GM23338 (cell line): ENCODE measurements at regions not wholly inside any gene's neighbourhood (a gene's known extent, or its start where the extent isn't known, plus 50 kb on each side); places are given as distances from the start of the nearest gene placed in this dataset.

Source experiments
- ATAC-seq: fragments of 200-7000 bp; cut with Tn5 transposase; 3 replicates; pipeline ENCODE4 v1.9.1; 2020
- DNase-seq: peaks from one replicate; pipeline ENCODE4 v3.0.0-alpha.2; 2015; ENCODE audit warnings: low spot score
- H2AFZ ChIP-seq: fragments of 200-600 bp; sonication (generic); 2 replicates; pipeline ENCODE4 v1.8.0; 2016; ENCODE audit warnings: antibody characterized with exemption, mild to moderate bottlenecking, moderate library complexity
- H3F3A ChIP-seq: fragments of 200-600 bp; sonication (generic); replicated peaks from 2 replicates; pipeline ENCODE4 v1.8.0; 2017; ENCODE audit warnings: antibody characterized with exemption, mixed run types, low read depth
- H3K27ac ChIP-seq: fragments of 200-600 bp; sonication (generic); 2 replicates; pipeline ENCODE4 v1.6.1; 2016; ENCODE audit warnings: low read depth
- H3K27me3 ChIP-seq: fragments of 200-600 bp; sonication (generic); 2 replicates; pipeline ENCODE4 v1.8.0; 2016; ENCODE audit warnings: mild to moderate bottlenecking, mixed run types, moderate library complexity; ENCODE audit not compliant: insufficient read depth
- H3K36me3 ChIP-seq: fragments of 200-600 bp; sonication (generic); 2 replicates; pipeline ENCODE4 v1.8.0; 2016; ENCODE audit warnings: mild to moderate bottlenecking; ENCODE audit not compliant: insufficient read depth
- H3K4me1 ChIP-seq: fragments of 200-600 bp; sonication (generic); 2 replicates; pipeline ENCODE4 v1.8.0; 2016; ENCODE audit warnings: mild to moderate bottlenecking, moderate library complexity; ENCODE audit not compliant: insufficient read depth
- H3K4me2 ChIP-seq: fragments of 200-600 bp; sonication (generic); 2 replicates; pipeline ENCODE4 v1.7.1; 2017; ENCODE audit warnings: mixed run types
- H3K4me3 ChIP-seq: fragments of 200-600 bp; sonication (generic); 2 replicates; pipeline ENCODE4 v1.6.1; 2016; ENCODE audit warnings: mixed run types
- H3K79me2 ChIP-seq: fragments of 200-600 bp; sonication (generic); replicated peaks from 2 replicates; pipeline ENCODE4 v1.8.0; 2017; ENCODE audit warnings: mild to moderate bottlenecking; ENCODE audit not compliant: insufficient read depth
- H3K9me2 ChIP-seq: fragments of 200-600 bp; sonication (generic); 2 replicates; pipeline ENCODE4 v1.8.0; 2017; ENCODE audit not compliant: insufficient read depth
- H4K20me1 ChIP-seq: fragments of 200-600 bp; sonication (generic); replicated peaks from 2 replicates; pipeline ENCODE4 v1.8.0; 2017; ENCODE audit warnings: mild to moderate bottlenecking; ENCODE audit not compliant: insufficient read depth
- H3K27ac Mint-ChIP-seq: 2 replicates; pipeline ENCODE4 v1.8.0; 2020; ENCODE audit warnings: inconsistent platforms, mild to moderate bottlenecking, moderate library complexity, mixed read lengths
- H3K27me3 Mint-ChIP-seq: 3 replicates; pipeline ENCODE4 v1.8.0; 2022; ENCODE audit warnings: low read depth, mild to moderate bottlenecking, moderate library complexity, mixed read lengths, inconsistent platforms; ENCODE audit not compliant: insufficient read depth, poor library complexity
- H3K36me3 Mint-ChIP-seq: 3 replicates; pipeline ENCODE4 v1.8.0; 2021; ENCODE audit warnings: low read depth, mild to moderate bottlenecking, inconsistent platforms, moderate library complexity, mixed read lengths
- H3K4me1 Mint-ChIP-seq: 3 replicates; pipeline ENCODE4 v1.8.0; 2020; ENCODE audit warnings: mild to moderate bottlenecking, inconsistent platforms, mixed read lengths
- H3K4me3 Mint-ChIP-seq: 3 replicates; pipeline ENCODE4 v1.8.0; 2021; ENCODE audit warnings: moderate library complexity, mild to moderate bottlenecking, inconsistent platforms, mixed read lengths
- H3K9me3 Mint-ChIP-seq: 3 replicates; pipeline ENCODE4 v1.8.0; 2020; ENCODE audit warnings: moderate library complexity, mild to moderate bottlenecking, inconsistent platforms, mixed read lengths
- CREB1 ChIP-seq: fragments of 250-450 bp; sonication (Bioruptor Pico); IDR thresholded peaks from 2 replicates; pipeline ENCODE4 v1.5.0; 2020; ENCODE audit warnings: low read depth, mild to moderate bottlenecking, moderate library complexity
- CTCF ChIP-seq, 2 experiments: fragments of 200-600 bp in 1 of 2; sonication (generic) in 1 of 2; conservative IDR thresholded peaks; 2 replicates each; pipeline versions ENCODE4 v1.5.1 to v1.6.1; 2016 to 2017; ENCODE audit warnings: antibody characterized with exemption in 2 of 2, low read depth in 2 of 2, mild to moderate bottlenecking in 2 of 2, moderate library complexity in 1 of 2
- EZH2 ChIP-seq: fragments of 200-600 bp; sonication (generic); IDR thresholded peaks from one replicate; pipeline ENCODE4 v1.8.0; 2017; ENCODE audit warnings: antibody characterized with exemption, mild to moderate bottlenecking, low read depth; ENCODE audit not compliant: unreplicated experiment
- EZH2phosphoT487 ChIP-seq: fragments of 200-600 bp; sonication (generic); IDR thresholded peaks from one replicate; pipeline ENCODE4 v1.8.1; 2018; ENCODE audit warnings: antibody characterized with exemption; ENCODE audit not compliant: unreplicated experiment
- NANOG ChIP-seq: IDR thresholded peaks from 2 replicates; pipeline ENCODE4 v1.6.1; 2016; ENCODE audit warnings: antibody characterized with exemption, borderline replicate concordance
- POLR2AphosphoS5 ChIP-seq: IDR thresholded peaks from 2 replicates; pipeline ENCODE4 v1.6.1; 2016; ENCODE audit warnings: antibody characterized with exemption, low read depth
- STAT1 ChIP-seq: IDR thresholded peaks from one replicate; pipeline ENCODE4 v1.6.1; 2016; ENCODE audit warnings: antibody characterized with exemption; ENCODE audit not compliant: unreplicated experiment
- ZNF114 ChIP-seq: fragments of 250-450 bp; sonication (Bioruptor Pico); IDR thresholded peaks from 2 replicates; pipeline ENCODE4 v1.5.0; 2020; ENCODE audit warnings: mild to moderate bottlenecking, moderate library complexity
- ZNF331 ChIP-seq: fragments of 250-450 bp; sonication (Bioruptor Pico); IDR thresholded peaks from 2 replicates; pipeline ENCODE4 v1.5.0; 2020; ENCODE audit warnings: low read depth, mild to moderate bottlenecking, moderate library complexity
- TF ChIP-seq, protein P1 (sequence below): IDR thresholded peaks from 2 replicates; pipeline ENCODE4 v1.6.1; 2016; ENCODE audit warnings: antibody characterized with exemption
- TF ChIP-seq, protein P2 (sequence below): IDR thresholded peaks from one replicate; pipeline ENCODE4 v1.6.1; 2018; ENCODE audit warnings: antibody characterized with exemption; ENCODE audit not compliant: unreplicated experiment

DNA sequence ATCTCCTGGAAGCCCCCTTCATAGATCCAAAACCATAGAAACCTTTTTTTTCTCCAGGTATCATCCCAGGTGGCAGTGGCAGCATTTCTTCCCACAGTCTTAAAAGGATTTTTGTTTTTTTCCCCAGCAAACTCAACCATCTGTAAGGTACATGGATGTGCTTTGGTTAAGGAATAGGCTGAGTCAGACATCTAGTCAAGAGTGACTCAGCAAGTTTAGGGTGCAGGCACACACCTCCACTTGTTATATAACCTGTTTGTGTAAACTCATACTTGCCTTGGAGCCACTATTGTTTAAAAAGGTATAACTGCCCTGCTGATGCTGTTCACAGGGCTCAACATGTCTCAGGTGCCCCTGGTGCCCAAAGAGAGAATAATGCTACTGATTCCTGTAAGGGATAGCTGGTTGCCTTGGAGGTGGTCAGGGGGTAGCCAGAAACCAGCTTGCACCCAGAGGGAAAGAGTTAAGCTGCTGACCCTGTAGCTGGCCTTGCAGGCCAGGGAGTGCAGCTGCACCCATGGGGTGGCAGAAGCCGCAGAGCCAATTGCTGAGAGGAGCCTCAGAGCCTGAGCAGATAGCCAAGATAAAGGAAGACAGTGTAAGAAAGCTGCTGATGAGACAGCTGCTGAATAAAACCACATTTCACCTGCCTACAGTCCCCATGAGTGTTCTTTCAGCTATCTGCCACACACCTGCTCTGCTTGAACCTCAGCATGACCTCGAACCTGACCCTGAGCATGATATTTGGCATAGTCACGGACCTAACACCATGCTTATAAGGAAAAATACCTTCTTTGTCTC is 1726.1 kb upstream of the RAG2 start (continued):
- TF ChIP-seq STAT1 (no peak), ZNF331 (CRISPR knock-in tag) (no peak), CTCF (conservative IDR thresholded peaks at IDR 0.05; ENCODE audit: low read depth in 2 of 2) (no peak), EZH2phosphoT487 (no peak), CREB1 (CRISPR knock-in tag) (no peak), EZH2 (no peak)
- TF ChIP-seq, protein P1, sequence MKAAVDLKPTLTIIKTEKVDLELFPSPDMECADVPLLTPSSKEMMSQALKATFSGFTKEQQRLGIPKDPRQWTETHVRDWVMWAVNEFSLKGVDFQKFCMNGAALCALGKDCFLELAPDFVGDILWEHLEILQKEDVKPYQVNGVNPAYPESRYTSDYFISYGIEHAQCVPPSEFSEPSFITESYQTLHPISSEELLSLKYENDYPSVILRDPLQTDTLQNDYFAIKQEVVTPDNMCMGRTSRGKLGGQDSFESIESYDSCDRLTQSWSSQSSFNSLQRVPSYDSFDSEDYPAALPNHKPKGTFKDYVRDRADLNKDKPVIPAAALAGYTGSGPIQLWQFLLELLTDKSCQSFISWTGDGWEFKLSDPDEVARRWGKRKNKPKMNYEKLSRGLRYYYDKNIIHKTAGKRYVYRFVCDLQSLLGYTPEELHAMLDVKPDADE = no peak

- Mint-ChIP-seq H3K4me1 (no peaks in the 10 kb centered on the region), H3K27me3 (peaks cover 2% of the 10 kb centered on the region)
- TF ChIP-seq, protein P1 = no peak
- TF ChIP-seq CREB1 (CRISPR knock-in tag) (no peak), ZNF114 (CRISPR knock-in tag) (no peak), ZNF331 (CRISPR knock-in tag) (no peak), EZH2phosphoT487 (no peak), NANOG (no peak), POLR2AphosphoS5 (no peak), CTCF (conservative IDR thresholded peaks at IDR 0.05; ENCODE audit: low read depth in 2 of 2) (no peak), STAT1 (no peak)
- TF ChIP-seq, protein P2, sequence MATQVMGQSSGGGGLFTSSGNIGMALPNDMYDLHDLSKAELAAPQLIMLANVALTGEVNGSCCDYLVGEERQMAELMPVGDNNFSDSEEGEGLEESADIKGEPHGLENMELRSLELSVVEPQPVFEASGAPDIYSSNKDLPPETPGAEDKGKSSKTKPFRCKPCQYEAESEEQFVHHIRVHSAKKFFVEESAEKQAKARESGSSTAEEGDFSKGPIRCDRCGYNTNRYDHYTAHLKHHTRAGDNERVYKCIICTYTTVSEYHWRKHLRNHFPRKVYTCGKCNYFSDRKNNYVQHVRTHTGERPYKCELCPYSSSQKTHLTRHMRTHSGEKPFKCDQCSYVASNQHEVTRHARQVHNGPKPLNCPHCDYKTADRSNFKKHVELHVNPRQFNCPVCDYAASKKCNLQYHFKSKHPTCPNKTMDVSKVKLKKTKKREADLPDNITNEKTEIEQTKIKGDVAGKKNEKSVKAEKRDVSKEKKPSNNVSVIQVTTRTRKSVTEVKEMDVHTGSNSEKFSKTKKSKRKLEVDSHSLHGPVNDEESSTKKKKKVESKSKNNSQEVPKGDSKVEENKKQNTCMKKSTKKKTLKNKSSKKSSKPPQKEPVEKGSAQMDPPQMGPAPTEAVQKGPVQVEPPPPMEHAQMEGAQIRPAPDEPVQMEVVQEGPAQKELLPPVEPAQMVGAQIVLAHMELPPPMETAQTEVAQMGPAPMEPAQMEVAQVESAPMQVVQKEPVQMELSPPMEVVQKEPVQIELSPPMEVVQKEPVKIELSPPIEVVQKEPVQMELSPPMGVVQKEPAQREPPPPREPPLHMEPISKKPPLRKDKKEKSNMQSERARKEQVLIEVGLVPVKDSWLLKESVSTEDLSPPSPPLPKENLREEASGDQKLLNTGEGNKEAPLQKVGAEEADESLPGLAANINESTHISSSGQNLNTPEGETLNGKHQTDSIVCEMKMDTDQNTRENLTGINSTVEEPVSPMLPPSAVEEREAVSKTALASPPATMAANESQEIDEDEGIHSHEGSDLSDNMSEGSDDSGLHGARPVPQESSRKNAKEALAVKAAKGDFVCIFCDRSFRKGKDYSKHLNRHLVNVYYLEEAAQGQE = no peak
Observed at GRCh38 chr11:38315151-38315550, 1717.1 kb upstream of the RAG2 start.

More at GRCh38 chr11:38315151-38315550, 1717.1 kb upstream of the RAG2 start:
- Mint-ChIP-seq H3K27ac (no peak overlapping the region), H3K36me3 (no peaks in the 10 kb centered on the region), H3K4me3 (no peak overlapping the region), H3K9me3 (no peaks in the 10 kb centered on the region)
- Histone ChIP-seq H3K4me3 (no peak overlapping the region), H4K20me1 (no peaks in the 10 kb centered on the region), H3K27me3 (no peaks in the 10 kb centered on the region), H3K9me2 (no peaks in the 10 kb centered on the region), H2AFZ (no peak overlapping the region), H3K4me2 (no peak overlapping the region), H3K79me2 (no peaks in the 10 kb centered on the region), H3K27ac (no peak overlapping the region), H3K4me1 (no peaks in the 10 kb centered on the region), H3F3A (no peaks in the 10 kb centered on the region), H3K36me3 (no peaks in the 10 kb centered on the region)
- DNase-seq = no peak
- no peak for ATAC-seq
